B cell (primary cell): ENCODE measurements at regions not wholly inside any gene's neighbourhood (a gene's known extent, or its start where the extent isn't known, plus 50 kb on each side); places are given as distances from the start of the nearest gene placed in this dataset.

Experiments used
- EZH2 ChIP-seq: IDR thresholded peaks from 2 replicates; pipeline ENCODE4 v1.6.1; 2012; ENCODE audit warnings: borderline replicate concordance, low read depth, mild to moderate bottlenecking, moderate library complexity, low read length; ENCODE audit not compliant: insufficient read depth, poor library complexity, severe bottlenecking
- TF ChIP-seq, protein P1 (sequence below): fragments of 200-600 bp; IDR thresholded peaks from one replicate; pipeline ENCODE4 v1.8.0; 2022; ENCODE audit warnings: antibody characterized with exemption, mild to moderate bottlenecking

GRCh38 chr4:177562859-177563258, 120.6 kb upstream of the AGA start:
- TF ChIP-seq, protein P1, sequence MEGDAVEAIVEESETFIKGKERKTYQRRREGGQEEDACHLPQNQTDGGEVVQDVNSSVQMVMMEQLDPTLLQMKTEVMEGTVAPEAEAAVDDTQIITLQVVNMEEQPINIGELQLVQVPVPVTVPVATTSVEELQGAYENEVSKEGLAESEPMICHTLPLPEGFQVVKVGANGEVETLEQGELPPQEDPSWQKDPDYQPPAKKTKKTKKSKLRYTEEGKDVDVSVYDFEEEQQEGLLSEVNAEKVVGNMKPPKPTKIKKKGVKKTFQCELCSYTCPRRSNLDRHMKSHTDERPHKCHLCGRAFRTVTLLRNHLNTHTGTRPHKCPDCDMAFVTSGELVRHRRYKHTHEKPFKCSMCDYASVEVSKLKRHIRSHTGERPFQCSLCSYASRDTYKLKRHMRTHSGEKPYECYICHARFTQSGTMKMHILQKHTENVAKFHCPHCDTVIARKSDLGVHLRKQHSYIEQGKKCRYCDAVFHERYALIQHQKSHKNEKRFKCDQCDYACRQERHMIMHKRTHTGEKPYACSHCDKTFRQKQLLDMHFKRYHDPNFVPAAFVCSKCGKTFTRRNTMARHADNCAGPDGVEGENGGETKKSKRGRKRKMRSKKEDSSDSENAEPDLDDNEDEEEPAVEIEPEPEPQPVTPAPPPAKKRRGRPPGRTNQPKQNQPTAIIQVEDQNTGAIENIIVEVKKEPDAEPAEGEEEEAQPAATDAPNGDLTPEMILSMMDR: no peak
- TF ChIP-seq EZH2: no peak
